HCT116 (cell line): ENCODE measurements at regions not wholly inside any gene's neighbourhood (a gene's known extent, or its start where the extent isn't known, plus 50 kb on each side); places are given as distances from the start of the nearest gene placed in this dataset.

Source experiments
- ATAC-seq: fragments of 200-7000 bp; cut with Tn5 transposase; 2 replicates; pipeline ENCODE4 v1.9.1; 2020; ENCODE audit warnings: mild to moderate bottlenecking, moderate library complexity
- BruUV-seq: library from RNA; stranded (reverse); fragments of 400-500 nt; replicated peaks from 2 replicates; lab custom pipeline; 2021; lab: Mats Ljungman, UMichigan
- CTCF ChIA-PET: fragments of 300-600 bp; sonication (Branson Sonifier 250); formaldehyde crosslinking; loops from one replicate; lab custom pipeline; 2021; ENCODE audit warnings: antibody characterized with exemption; lab: Charles Lee
- POLR2A ChIA-PET: fragments of 300-600, 350-600 bp; sonication (Branson Sonifier 250); formaldehyde crosslinking; loops from one replicate; lab custom pipeline; 2021; ENCODE audit warnings: antibody characterized with exemption; lab: Charles Lee
- RAD21 ChIA-PET, 2 experiments: fragments of 300-600 bp; sonication (Branson Sonifier 250); formaldehyde crosslinking; loops; one replicate each; lab custom pipeline; 2023; ENCODE audit warnings: low total read pairs in 2 of 2; ENCODE audit not compliant: uncharacterized antibody in 2 of 2, unreplicated experiment in 2 of 2, low non-redundant PET in 1 of 2; lab: Charles Lee
- DNase-seq: peaks from one replicate; pipeline ENCODE4 v3.0.0-alpha.2; 2010; ENCODE audit warnings: low read depth, low spot score
- H2AFZ ChIP-seq: fragments of 200-600 bp; shearing (Covaris generic), sonication (generic); 2 replicates; pipeline ENCODE4 v1.6.1; 2017; ENCODE audit warnings: low read depth, mixed run types, mixed read lengths, antibody characterized with exemption, low read length; ENCODE audit not compliant: poor library complexity, severe bottlenecking
- H3K27ac ChIP-seq: 2 replicates; pipeline ENCODE4 v1.5.1; 2012; ENCODE audit warnings: low read depth, low read length
- H3K27me3 ChIP-seq: fragments of 200-600 bp; sonication (generic); 2 replicates; pipeline ENCODE4 v1.6.1; 2016; ENCODE audit warnings: mixed run types, low read length, mixed read lengths; ENCODE audit not compliant: insufficient read depth
- H3K36me3 ChIP-seq, 2 experiments: fragments of 200-500 bp in 1 of 2; fragments of 200-600 bp in 1 of 2; sonication (Bioruptor generic) in 1 of 2; sonication (generic) in 1 of 2; 2 replicates each; pipeline versions ENCODE4 v1.5.1 to v1.6.1; 2014 to 2016; ENCODE audit warnings: low read length in 2 of 2, inconsistent platforms in 1 of 2, mixed read lengths in 1 of 2, mixed run types in 1 of 2; ENCODE audit not compliant: insufficient read depth in 2 of 2, control insufficient read depth in 1 of 2
- H3K4me1 ChIP-seq, 2 experiments: fragments of 200-600 bp in 1 of 2; sonication (generic) in 1 of 2; 2 replicates each; pipeline versions ENCODE4 v1.5.1 to v1.6.1; 2012 to 2017; ENCODE audit warnings: low read length in 2 of 2, inconsistent platforms in 1 of 2, mild to moderate bottlenecking in 1 of 2, mixed read lengths in 1 of 2, mixed run types in 1 of 2, moderate library complexity in 1 of 2; ENCODE audit not compliant: insufficient read depth in 2 of 2, control insufficient read depth in 1 of 2
- H3K4me2 ChIP-seq: fragments of 200-600 bp; sonication (generic); 2 replicates; pipeline ENCODE4 v1.6.1; 2017; ENCODE audit warnings: mixed run types, low read length, mixed read lengths
- H3K4me3 ChIP-seq, 2 experiments: fragments of 200-600 bp in 1 of 2; sonication (generic) in 1 of 2; replicated peaks in 1 of 2; 2 replicates each; pipeline ENCODE4 v1.5.1; 2011 to 2016; ENCODE audit warnings: low read length in 2 of 2, control low read depth in 1 of 2, low read depth in 1 of 2, mild to moderate bottlenecking in 1 of 2, mixed read lengths in 1 of 2, mixed run types in 1 of 2
- H3K79me2 ChIP-seq: fragments of 200-600 bp; sonication (generic); 2 replicates; pipeline ENCODE4 v1.6.1; 2017; ENCODE audit warnings: mild to moderate bottlenecking, mixed run types, low read length, moderate library complexity, mixed read lengths; ENCODE audit not compliant: insufficient read depth
- H3K9ac ChIP-seq: fragments of 200-600 bp; sonication (generic); 2 replicates; pipeline ENCODE4 v1.6.1; 2016; ENCODE audit warnings: low read length, mixed read lengths
- H3K9me2 ChIP-seq: fragments of 200-600 bp; sonication (generic), shearing (Covaris generic); 2 replicates; pipeline ENCODE4 v1.6.1; 2017; ENCODE audit warnings: mixed run types, mild to moderate bottlenecking, moderate library complexity; ENCODE audit not compliant: insufficient read depth
- H3K9me3 ChIP-seq, 2 experiments: fragments of 200-500 bp in 1 of 2; fragments of 200-600 bp in 1 of 2; sonication (Bioruptor generic) in 1 of 2; sonication (generic) in 1 of 2; 2 replicates each; pipeline ENCODE4 v1.6.1; 2014 to 2017; ENCODE audit warnings: low read length in 2 of 2, mixed read lengths in 2 of 2, inconsistent platforms in 1 of 2, low read depth in 1 of 2, mild to moderate bottlenecking in 1 of 2, mixed run types in 1 of 2, moderate library complexity in 1 of 2; ENCODE audit not compliant: control insufficient read depth in 1 of 2, insufficient read depth in 1 of 2
- H4K20me1 ChIP-seq: fragments of 200-600 bp; sonication (generic), shearing (Covaris generic); 2 replicates; pipeline ENCODE4 v1.6.1; 2017; ENCODE audit warnings: mixed run types, mild to moderate bottlenecking, moderate library complexity; ENCODE audit not compliant: insufficient read depth
- CEBPB ChIP-seq: IDR thresholded peaks from 2 replicates; pipeline ENCODE4 v1.6.1; 2012; ENCODE audit warnings: low read depth
- FOSL1 ChIP-seq: IDR thresholded peaks from 2 replicates; pipeline ENCODE4 v1.6.1; 2012; ENCODE audit warnings: low read depth
- JUND ChIP-seq: IDR thresholded peaks from 2 replicates; pipeline ENCODE4 v1.6.1; 2012
- POLR2A ChIP-seq: IDR thresholded peaks from 2 replicates; pipeline ENCODE4 v1.7.0; 2011; ENCODE audit warnings: borderline replicate concordance; ENCODE audit not compliant: insufficient read depth, insufficient read length; ENCODE audit errors: extremely low read depth
- POLR2AphosphoS5 ChIP-seq: IDR thresholded peaks from 2 replicates; pipeline ENCODE4 v1.6.1; 2011; ENCODE audit warnings: mild to moderate bottlenecking, low read depth, low read length, moderate library complexity
- SP1 ChIP-seq: IDR thresholded peaks from 2 replicates; pipeline ENCODE4 v1.6.1; 2012; ENCODE audit warnings: low read depth
- ZFX ChIP-seq: fragments of 450-650 bp; IDR thresholded peaks from 2 replicates; pipeline ENCODE4 v1.6.1; 2017
- intact Hi-C: fragments of 100-400 bp; cut with micrococcal nuclease; formaldehyde crosslinking; loops from 2 replicates; pipeline ENCODE4 v1.10.0; 2022
- TF ChIP-seq, protein P1 (sequence below), 3 experiments: fragments of 200-600 bp in 1 of 3; sonication (generic) in 1 of 3; IDR thresholded peaks in 2 of 3; conservative IDR thresholded peaks in 1 of 3; 2 replicates each; pipeline ENCODE4 v1.5.1; 2012 to 2017; ENCODE audit warnings: low read depth in 2 of 3, low read length in 2 of 3, antibody characterized with exemption in 1 of 3, borderline replicate concordance in 1 of 3, control low read depth in 1 of 3, mild to moderate bottlenecking in 1 of 3, mixed read lengths in 1 of 3, mixed run types in 1 of 3, moderate library complexity in 1 of 3; ENCODE audit not compliant: insufficient read depth in 1 of 3
- TF ChIP-seq, protein P2 (sequence below): IDR thresholded peaks from 2 replicates; pipeline ENCODE4 v1.6.1; 2012
- TF ChIP-seq, protein P3 (sequence below): IDR thresholded peaks from 2 replicates; pipeline ENCODE4 v1.6.1; 2011; ENCODE audit warnings: mild to moderate bottlenecking, low read length, moderate library complexity; ENCODE audit not compliant: insufficient replicate concordance; ENCODE audit errors: extremely low read depth
- TF ChIP-seq, protein P4 (sequence below): IDR thresholded peaks from 2 replicates; pipeline ENCODE4 v1.6.1; 2012

DNA sequence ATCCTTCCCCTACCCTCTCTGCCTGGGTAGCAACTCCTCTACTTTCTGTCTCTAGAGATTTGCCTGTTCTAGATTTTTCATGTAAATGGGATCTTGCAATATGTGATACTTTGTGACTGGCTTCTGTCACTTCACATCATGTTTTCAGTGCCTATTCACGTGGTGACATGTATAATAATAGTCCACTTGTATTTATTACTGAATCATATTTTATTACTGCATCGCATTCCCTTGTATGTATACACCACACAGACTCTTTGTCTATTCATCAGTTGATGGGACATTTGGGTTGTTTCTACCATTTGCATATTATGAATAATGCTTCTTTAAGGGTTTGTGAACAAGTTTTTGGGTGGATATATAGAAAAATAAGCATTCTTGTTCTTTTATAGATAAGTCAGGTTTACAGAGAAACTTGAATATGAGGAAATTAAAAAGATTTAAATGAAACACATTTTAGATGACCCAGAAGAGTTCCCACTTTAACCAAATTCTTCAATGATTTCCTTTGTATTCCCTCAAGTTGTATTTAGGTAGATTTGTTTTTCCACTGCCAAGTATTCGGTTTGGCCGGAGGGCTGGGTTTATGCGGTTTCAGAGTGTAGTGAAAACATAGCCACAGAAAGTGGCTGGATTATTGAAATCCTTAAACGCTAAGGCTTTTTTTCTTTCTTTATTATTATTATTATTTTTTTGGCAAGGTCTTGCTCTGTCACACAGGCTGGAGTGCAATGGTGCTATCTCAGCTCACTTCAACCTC, 178.7 kb upstream of the TMTC1 start:
- ChIA-PET CTCF (no interaction called here), POLR2A (no interaction called here), RAD21 (no interaction called here)
- H3K9me3 ChIP-seq, result no peaks in the 10 kb centered on the region
- intact Hi-C loops, result no loop called here
- H3K4me1 ChIP-seq, result no peaks in the 10 kb centered on the region
- BruUV-seq, result no TSS peak
- DNase-seq (no peak), ATAC-seq (no peak)
- H3K36me3 ChIP-seq, result no peaks in the 10 kb centered on the region
- H3K79me2 ChIP-seq, result no peaks in the 10 kb centered on the region
- TF ChIP-seq CEBPB (no peak), JUND (no peak), SP1 (no peak), FOSL1 (no peak)
- TF ChIP-seq, protein P1, sequence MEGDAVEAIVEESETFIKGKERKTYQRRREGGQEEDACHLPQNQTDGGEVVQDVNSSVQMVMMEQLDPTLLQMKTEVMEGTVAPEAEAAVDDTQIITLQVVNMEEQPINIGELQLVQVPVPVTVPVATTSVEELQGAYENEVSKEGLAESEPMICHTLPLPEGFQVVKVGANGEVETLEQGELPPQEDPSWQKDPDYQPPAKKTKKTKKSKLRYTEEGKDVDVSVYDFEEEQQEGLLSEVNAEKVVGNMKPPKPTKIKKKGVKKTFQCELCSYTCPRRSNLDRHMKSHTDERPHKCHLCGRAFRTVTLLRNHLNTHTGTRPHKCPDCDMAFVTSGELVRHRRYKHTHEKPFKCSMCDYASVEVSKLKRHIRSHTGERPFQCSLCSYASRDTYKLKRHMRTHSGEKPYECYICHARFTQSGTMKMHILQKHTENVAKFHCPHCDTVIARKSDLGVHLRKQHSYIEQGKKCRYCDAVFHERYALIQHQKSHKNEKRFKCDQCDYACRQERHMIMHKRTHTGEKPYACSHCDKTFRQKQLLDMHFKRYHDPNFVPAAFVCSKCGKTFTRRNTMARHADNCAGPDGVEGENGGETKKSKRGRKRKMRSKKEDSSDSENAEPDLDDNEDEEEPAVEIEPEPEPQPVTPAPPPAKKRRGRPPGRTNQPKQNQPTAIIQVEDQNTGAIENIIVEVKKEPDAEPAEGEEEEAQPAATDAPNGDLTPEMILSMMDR (IDR thresholded peaks at IDR 0.05 in 2 of 3, conservative IDR thresholded peaks at IDR 0.05 in 1 of 3; ENCODE audit: borderline replicate concordance in 1 of 3, insufficient read depth in 1 of 3, low read depth in 2 of 3, low read length in 2 of 3), result no peak
- TF ChIP-seq, protein P2, sequence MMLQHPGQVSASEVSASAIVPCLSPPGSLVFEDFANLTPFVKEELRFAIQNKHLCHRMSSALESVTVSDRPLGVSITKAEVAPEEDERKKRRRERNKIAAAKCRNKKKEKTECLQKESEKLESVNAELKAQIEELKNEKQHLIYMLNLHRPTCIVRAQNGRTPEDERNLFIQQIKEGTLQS, result no peak
- TF ChIP-seq, all 23 proteins: peak for 0
- Histone ChIP-seq H3K27me3 (no peaks in the 10 kb centered on the region), H3K9ac (no peak overlapping the region), H4K20me1 (no peaks in the 10 kb centered on the region), H3K9me2 (no peaks in the 10 kb centered on the region), H3K4me3 (no peak overlapping the region), H3K27ac (no peak overlapping the region), H3K4me2 (no peak overlapping the region), H2AFZ (no peak overlapping the region)

DNA sequence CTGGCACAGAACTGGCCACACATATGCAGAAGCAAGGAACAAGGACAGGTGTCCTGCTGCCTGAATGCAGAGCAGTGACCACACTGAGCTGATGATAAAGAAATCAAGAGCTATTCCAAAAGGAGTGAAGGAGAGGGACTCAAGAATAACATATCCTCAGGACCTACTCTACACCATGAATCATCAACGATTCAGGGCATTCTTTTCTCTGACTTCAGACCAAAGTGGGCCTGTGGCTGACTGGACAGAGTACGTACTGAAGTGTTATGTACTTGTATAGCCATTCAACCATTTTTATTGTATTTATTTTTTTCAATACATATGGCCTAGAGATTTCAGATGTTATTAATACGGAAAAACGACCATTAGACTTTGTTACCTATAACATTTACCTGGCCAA, 177.5 kb upstream of the TMTC1 start:
- BruUV-seq, result no TSS peak
- Histone ChIP-seq H3K9ac (no peak overlapping the region), H2AFZ (no peak overlapping the region), H3K9me2 (no peaks in the 10 kb centered on the region), H3K27me3 (no peaks in the 10 kb centered on the region), H3K27ac (no peak overlapping the region), H4K20me1 (no peaks in the 10 kb centered on the region), H3K4me3 (no peak overlapping the region), H3K4me2 (no peak overlapping the region), H3K9me3 (no peaks in the 10 kb centered on the region), H3K79me2 (no peaks in the 10 kb centered on the region), H3K36me3 (no peaks in the 10 kb centered on the region), H3K4me1 (no peaks in the 10 kb centered on the region)
- ChIA-PET RAD21 (no interaction called here), POLR2A (no interaction called here), CTCF (no interaction called here)
- DNase-seq (no peak), ATAC-seq (no peak)
- TF ChIP-seq POLR2AphosphoS5 (no peak), SP1 (no peak), POLR2A (no peak), ZFX (no peak)
- TF ChIP-seq, protein P3, sequence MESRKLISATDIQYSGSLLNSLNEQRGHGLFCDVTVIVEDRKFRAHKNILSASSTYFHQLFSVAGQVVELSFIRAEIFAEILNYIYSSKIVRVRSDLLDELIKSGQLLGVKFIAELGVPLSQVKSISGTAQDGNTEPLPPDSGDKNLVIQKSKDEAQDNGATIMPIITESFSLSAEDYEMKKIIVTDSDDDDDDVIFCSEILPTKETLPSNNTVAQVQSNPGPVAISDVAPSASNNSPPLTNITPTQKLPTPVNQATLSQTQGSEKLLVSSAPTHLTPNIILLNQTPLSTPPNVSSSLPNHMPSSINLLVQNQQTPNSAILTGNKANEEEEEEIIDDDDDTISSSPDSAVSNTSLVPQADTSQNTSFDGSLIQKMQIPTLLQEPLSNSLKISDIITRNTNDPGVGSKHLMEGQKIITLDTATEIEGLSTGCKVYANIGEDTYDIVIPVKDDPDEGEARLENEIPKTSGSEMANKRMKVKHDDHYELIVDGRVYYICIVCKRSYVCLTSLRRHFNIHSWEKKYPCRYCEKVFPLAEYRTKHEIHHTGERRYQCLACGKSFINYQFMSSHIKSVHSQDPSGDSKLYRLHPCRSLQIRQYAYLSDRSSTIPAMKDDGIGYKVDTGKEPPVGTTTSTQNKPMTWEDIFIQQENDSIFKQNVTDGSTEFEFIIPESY, result no peak
- TF ChIP-seq, protein P2, result no peak
- TF ChIP-seq, protein P4, sequence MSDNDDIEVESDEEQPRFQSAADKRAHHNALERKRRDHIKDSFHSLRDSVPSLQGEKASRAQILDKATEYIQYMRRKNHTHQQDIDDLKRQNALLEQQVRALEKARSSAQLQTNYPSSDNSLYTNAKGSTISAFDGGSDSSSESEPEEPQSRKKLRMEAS, result no peak
- intact Hi-C loops, result no loop called here
